NCI-H345 treated with DMSO at 0.1 percent for 48 hours (cell line): ENCODE measurements at regions not wholly inside any gene's neighbourhood (a gene's known extent, or its start where the extent isn't known, plus 50 kb on each side); places are given as distances from the start of the nearest gene placed in this dataset.
"Not testable (repeated sequence)": the region's sequence is repeated elsewhere in the genome, so short reads cannot be mapped to it uniquely, and the experiment has no call there.

Source experiments
- DNase-seq: peaks from one replicate; lab custom pipeline; 2025; ENCODE audit not compliant: unreplicated experiment; lab: John Stamatoyannopoulos, UW

DNA sequence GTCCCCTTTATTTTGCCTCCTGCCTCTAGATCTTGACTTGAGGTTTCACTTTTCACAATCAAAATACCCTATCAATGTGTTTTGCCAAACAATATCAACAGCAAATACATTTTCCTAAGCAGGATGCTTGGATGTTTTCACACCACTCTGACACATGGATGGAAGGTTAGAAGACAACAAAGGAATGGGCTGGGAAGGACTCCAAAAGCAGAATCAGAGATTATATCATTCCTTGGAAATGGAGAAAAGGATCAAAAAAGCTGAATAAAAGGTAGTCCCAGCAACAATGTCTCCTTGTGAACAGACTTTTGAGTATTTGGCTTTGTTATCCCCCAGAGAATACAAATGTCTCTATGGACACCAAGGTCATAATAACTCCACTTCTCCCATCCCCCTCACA lies 170.8 kb downstream of the ETAA1 start:
- no peak for DNase-seq

DNA sequence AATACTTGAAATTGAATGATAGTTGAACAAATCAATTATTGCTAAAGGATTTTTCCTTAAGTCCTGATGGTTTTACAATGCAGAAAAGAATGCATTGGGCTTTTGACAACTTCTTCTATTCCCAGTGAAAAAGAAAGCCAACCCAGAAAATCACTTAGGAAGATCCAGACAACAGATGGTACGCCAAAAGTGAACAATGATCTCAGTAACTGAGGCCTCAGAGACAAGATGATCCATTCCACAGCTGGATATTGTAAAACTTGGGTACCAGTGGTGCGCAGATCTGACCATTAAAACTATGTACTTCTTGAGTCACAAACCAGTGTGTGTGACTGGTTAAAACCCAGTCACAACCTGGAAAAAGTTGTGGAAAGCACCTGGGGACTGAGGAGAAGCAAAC lies 173.5 kb downstream of the ETAA1 start:
- no peak for DNase-seq

DNA sequence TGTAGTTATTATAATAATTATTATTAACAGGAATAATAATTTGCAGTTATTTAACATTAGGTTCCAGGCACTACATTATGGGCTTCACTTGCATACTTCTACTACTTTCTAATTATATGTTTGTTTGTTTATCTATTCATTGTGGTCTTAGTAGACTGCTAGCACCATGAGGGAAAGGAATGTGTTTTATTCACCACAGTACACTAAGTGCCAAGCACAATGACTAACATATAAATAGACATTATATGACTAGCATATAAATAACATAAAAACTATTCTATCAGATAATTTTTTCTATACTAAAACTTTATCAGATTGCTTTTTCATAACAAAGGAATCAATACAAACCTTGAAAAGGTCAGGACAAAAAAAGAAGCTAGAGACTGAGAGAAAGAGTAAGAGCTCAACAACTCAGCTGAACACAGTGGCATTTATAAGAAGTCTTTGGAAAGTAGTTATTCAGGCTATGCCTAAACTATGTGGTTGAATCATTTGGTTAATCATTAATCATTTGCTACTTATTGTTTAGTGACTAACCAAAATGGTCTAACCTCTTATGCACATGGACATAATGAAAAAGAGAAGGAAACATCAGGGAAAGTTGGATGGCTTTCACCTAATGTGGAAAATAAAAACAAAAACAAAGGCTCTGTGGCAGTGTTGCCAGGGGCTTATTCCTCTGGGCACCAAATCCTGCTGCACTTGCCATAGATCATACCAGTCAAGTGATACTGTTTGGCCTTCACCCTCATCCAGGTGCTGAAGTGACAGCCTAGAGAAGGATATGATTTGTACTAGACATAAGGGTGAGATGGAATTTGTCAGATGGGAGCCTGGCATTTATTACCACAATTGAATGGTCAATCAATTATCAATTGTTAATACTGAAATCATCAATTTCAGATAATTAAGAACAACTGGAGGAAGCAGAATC lies 174.9 kb downstream of the ETAA1 start:
- no peak for DNase-seq

DNA sequence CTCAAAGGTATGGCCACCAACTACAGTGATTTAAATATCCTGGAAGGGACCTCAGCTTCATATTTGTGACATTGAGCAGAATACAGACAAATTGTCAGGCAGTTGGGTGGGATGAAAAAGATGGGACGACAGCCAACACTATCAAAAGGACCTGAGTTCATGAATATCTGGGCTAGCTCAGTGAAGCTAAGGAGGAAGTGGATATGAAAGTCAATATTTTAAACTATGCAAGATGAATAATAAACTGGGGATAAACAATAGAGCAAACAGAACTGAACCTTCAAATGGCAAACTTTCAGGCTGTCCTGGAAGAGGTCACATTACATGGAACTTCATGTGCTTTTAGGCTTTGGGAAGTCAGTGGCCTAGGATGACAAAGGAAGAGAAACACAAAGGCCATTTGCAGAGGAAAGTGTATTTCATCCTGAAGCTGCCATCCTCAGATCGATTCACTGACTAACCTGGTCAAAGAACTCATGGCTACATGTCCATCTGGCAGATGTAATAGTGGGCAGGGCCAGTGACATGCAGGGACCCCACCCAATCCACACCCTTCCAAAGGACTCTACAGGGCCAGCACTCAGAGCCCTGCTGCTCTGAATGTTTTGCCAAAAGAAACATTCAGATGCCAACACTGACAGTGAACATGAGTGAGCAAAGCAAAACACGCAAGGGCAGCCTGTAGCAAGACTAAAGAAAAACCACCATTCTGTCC lies 175.7 kb downstream of the ETAA1 start:
- DNase-seq, result no peak

DNA sequence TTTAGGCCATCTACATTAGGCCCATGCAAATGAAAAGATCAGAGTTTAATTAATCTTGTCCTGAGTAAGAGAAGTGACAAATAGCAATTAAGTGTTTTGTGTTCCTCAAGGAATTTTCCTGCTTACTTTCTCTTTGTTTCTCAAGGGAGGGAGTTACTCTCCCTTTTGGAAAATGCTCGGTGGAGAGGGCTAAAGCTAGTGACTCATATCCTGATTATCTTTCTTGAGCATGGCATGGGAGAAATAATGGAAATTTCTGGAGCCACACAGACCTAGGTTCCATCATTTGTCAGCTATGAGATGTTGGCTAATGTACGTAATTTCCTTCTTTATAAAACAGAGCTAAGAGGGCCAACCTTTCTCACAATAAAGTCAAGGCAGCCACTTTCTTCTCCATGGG lies 177.1 kb downstream of the ETAA1 start:
- DNase-seq, result no peak

DNA sequence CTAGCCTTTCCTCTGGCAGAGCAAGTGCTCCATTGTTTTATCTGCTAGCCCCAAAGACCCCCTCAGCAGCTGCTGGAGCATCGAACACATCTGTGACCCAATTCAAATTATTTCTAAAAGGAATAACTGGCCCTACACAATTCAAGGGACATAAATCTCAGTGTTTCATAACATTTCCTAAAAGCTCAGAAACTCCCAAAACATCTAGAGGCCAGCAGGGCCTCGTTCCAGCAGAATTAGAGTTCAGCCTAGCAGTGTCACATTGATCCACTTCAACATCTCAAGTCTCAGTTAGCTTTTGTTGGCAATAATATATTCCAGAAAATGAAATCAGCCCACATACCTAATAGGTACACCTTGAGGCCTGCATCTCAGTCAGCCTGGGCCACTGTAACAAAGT lies 179.1 kb downstream of the ETAA1 start:
- no peak for DNase-seq

DNA sequence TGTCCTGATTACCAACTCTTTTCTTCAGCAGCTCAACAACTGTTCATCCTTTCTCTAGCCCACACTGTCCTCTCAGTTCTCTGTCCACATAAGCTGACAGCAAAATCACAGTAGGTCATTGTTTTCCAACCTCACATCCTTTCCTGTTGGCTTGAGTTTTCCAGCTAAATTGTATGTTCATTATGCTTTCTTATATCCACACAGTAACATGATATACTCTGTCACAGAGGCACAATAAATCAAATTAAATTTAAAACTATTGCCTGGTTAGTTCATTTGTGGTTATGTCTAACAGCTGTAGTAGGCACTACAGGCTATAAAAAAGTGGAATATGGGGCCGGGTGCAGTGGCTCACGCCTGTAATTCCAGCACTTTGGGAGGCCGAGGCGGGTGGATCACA lies 179.9 kb downstream of the ETAA1 start:
- DNase-seq, result no peak

DNA sequence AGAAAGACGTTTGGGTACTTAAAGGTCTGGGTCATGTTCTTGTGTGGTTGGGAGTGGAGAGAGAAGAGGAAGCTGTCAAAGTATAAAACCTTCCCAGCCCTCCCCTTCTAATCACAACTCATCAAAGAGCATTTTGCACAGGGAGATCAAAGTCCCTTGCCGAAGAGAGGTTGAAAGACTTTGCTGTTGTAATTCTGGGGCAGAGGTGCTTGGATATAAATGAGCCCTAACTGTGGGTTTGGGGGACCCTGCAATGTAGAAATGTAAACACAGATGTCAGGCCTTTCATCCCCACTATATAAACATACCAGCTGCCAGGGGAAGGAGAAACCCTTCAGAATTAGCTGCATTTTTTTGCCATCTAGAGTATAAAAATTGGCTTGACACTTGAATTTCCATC lies 182.1 kb downstream of the ETAA1 start:
- no peak for DNase-seq

DNA sequence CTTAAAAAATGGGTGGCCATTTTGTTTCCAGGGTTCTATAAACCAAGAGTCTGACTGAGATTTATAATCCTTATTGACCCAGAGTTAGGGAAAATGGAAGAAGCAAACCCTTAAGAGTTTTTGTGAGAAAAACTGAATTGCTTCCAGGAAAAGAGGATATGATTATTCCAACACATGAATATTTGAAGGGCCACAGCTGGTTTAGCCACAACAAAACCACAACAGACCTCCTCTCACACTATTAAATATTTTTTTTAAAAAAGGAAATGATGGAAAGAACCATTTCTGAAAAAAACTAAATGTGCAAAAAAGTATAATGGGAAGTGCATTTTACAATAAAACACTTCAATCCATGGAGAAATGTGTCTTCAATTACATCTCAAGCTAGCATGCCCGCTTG lies 182.7 kb downstream of the ETAA1 start:
- DNase-seq, result no peak

DNA sequence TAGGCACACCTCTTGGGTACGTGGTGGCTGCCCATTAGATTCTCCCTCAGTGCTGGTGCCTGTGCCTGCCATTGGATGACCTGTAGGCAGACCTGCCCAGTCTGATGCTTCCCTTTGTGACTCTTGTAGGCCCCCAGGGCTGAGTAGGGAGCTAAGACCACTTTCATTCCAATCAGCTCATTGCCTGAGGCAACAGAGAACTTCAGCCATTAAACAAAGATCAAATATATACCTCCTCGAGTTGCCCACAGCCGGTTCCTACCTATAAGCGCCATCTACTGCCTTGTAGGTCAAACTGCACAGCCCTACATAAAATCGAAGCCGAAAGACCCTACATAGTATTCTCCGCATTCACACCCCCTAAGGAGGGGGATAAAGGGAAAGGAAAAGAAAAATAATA lies 184.6 kb downstream of the ETAA1 start:
- no peak for DNase-seq

DNA sequence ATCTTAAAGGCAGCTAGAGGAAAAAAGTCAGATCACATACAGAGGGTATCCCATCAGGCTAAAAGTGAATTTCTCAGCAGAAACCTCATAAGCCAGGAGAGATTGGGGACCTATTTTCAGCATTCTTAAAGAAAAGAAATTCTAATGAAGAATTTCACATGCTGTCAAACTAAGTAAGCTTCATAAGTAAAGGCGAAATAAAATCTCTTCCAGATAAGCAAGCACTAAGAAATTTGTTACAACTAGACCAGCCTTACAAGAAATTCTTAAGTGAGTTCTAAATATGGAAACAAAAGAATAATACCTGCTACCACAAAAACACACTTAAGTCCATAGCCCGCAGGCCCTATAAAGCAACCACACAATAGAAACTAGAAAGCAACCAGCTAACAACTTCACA lies 186.1 kb downstream of the ETAA1 start:
- no peak for DNase-seq

DNA sequence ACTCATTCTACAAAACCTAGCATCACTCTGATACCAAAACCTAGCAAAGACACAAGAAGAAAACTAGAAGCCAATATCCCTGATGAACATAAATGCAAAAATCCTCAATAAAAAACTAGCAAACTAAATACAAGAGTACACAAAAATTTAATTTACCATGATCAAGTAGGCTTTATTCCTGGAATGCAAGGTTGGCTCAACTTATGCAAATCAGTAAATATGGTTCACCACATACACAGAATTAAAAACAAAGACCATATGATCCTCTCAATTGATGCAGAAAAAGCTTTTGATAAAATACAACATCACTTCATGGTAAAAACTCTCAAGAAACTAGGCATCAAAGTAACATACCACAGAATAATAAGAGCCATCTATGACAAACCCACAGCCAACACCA lies 188.3 kb downstream of the ETAA1 start:
- DNase-seq, result no peak

DNA sequence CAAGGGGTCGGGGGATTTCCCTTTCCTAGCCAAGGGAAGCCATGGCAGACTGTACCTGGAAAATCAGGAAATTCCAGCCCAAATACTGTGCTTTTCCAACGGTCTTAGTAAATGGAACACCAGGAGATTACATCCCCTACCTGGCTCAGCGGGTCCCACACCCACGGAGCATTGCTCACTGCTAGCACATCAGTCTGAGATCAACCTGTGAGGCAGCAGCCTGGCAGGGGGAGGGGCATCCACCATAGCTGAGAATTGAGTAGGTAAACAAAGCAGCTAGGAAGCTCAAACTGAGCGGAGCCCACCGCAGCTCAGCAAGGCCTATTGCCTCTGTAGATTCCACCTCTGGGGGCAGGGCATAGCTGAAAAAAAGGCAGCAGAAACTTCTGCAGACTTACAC lies 192.0 kb downstream of the ETAA1 start:
- DNase-seq, result not testable (repeated sequence)

DNA sequence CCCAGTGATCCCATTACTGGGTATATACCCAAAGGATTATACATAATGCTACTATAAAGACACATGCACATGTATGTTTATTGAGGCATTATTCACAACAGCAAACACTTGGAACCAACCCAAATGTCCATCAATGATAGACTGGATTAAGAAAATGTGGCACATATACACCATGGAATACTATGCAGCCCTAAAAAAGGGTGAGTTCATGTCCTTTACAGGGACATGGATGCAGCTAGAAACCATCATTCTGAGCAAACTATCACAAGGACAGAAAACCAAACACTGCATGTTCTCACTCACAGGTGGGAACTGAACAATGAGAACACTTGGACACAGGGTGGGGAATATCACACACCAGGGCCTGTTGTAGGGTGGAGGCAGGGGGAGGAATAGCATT lies 197.4 kb downstream of the ETAA1 start:
- not testable (repeated sequence) for DNase-seq

DNA sequence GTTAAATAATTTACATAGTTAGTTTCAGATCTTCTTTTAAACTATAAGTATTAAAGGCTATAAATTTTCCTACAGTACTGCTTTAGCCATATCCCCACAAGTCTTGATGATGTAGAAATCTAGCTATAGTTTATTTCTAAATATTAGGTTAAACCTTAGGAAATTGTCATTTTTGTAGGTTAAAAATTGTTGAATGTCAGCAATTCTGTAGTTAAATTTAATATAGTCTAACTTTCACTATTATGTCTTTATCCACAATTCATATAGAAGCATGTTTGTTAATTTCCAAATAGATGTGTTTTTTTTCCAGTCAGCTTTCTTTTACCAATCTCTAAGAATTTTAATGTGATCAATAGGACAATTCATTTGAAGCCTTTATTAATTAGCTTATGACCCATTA lies 199.7 kb downstream of the ETAA1 start:
- no peak for DNase-seq

DNA sequence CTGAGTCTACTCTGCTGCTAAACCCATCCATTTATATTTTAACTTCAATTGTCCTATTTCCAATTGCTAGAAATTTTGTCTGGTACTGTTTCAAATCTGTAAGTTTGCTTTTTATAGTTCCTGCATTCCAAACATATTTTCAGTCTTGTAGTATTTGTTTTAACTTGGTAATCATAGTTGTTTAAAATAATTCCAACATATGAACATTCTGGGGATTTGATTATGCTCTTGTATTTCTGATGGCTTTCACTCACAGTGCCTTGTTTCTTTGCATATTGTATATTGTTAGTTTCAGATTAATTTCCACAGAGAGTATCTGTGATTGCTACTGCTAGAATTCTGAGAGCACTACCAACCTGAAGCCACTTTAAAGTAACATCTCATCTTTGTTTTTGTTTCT lies 202.4 kb downstream of the ETAA1 start:
- no peak for DNase-seq

DNA sequence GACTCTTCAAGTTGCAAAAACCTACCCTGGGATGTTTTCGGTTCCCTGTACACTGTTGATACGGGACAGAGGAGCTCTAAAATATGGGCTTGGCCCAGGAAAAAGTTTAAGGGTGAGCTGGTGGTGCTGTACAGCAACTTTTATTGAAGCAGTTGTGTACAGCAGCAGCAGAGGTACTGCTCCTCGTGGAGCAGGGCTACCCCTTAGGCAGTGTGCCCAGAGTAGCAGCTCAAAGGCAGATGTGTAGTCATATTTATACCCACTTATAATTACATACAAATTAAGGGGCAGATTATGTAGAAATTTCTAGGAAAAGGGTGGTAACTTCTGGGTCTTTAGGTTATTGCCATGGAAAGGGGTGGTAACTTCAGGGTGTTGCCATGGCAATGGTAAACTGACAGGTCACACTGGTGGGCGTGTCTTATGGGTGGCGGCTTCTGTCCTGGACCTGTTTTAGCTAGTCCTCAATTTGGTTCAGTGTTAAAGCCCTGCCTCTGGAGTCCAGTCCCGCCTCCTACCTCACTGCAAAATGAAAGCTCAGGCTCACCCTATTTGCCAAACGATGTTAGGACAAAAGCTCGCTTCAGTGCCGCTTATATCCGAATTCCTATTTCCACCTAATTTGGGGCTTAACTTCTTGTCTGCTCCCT lies 203.2 kb downstream of the ETAA1 start:
- no peak for DNase-seq

DNA sequence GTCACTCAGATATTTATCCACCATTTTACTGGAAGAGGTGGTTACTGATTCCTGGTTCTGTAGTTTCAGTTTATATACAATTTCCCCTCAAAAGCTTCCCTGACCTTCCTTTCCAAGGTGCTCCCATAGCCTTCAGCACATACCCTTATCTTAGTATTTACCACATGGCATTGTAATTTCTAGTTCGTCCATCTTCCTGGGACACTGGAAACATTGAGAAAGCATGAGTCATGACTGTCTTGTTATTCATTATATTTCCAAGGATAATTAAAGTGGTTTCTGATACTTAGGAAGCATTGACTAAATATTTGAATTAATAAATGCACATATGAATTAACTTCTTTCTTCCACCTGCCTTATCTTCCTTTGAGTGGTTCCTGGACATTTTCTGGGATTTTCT lies 203.8 kb downstream of the ETAA1 start:
- DNase-seq, result no peak

DNA sequence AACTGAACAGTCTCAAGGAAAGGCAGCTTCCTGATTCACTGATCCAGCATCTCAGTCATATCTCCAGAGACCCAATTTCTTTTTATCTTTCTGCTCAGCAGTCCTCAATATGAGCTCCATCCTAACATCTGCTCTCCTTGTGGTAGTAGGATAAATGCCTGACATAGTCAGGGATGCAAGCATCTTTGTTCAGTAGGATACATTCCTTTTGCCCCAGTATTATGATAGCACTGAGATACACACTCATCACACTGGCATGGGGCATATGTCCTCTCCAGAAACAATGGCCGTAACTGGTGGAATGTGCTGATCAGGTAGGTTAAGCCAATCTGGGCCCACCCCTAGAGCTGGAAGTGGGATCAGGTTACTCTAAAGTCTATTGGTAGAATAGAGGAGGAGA lies 207.2 kb downstream of the ETAA1 start:
- DNase-seq, result no peak

DNA sequence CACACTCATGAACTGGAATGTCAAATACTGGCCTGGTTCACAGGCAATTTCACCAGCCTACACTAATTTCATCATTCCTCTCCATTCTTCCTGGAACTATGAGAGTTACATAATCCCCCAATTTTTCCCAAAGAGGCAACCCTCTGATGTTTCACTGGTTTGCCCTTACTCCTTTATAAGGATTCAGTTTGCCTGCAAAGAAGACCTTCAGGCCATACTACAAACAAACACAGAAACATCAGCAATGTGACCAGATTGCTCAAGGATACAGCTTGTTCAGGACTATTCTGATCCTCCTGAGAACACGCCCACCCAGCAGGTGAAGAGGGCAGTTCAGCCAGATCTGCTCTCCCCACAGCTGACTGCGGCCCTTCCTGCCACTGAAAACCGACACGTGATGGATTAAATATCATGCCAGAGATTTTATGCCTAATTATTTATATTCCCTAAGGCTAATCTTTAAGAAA lies 215.5 kb downstream of the ETAA1 start:
- no peak for DNase-seq

DNA sequence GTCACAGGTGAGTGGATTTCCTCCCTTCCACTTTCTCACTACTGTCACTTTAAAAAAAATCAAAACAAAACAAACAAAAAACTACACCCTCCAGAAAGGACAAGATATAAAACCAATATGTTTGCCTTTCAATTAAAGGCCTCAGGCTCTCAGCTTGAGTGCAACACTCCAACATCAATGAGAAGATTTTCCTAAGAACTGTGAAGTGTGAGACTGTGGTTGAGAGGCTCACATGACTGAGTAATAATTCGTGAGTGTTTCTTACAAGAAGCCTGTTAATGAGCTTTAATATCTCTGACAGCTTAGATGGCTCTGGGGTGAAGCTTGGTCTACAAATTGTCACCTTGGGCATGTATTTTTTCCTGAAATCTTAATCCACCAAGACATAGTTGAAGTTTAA lies 216.1 kb downstream of the ETAA1 start:
- DNase-seq, result no peak

DNA sequence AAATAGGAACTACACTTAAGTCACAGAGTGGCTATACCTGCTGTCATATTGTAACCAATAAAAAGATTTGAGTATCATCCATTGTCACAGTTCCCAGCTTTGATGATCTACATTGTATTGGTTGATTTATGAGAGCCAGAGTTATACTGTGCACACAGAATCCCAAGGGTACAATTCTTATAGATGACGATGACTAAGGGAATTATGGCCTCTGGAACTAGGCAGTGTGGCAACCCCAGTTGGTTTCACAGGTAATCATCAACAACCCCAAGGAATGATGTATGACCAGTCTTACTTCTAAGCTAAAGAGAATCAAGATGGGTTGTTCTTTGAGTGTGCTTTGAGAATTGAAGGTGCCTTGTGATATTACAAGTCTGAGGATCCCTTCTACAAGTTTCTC lies 217.3 kb downstream of the ETAA1 start:
- no peak for DNase-seq
